ENCODE measurements at regions not wholly inside any gene's neighbourhood (a gene's known extent, or its start where the extent isn't known, plus 50 kb on each side); places are given as distances from the start of the nearest gene placed in this dataset.

GRCh38 chr5:110324876-110325275, 401.6 kb downstream of the TMEM232 start:
- TF ChIP-seq CTCF (IDR thresholded peaks at IDR 0.05): no peak
- TF ChIP-seq POLR2A (IDR thresholded peaks at IDR 0.05): no peak
